IgD-negative memory B cell (primary cell): ENCODE measurements at regions not wholly inside any gene's neighbourhood (a gene's known extent, or its start where the extent isn't known, plus 50 kb on each side); places are given as distances from the start of the nearest gene placed in this dataset.

Experiments
- H3K27ac Mint-ChIP-seq, 3 donors: one replicate each; pipeline ENCODE4 v1.8.0; 2020 to 2022; ENCODE audit warnings: mild to moderate bottlenecking in 3 of 3, mixed read lengths in 3 of 3, moderate library complexity in 1 of 3
- H3K27me3 Mint-ChIP-seq: one replicate; pipeline ENCODE4 v1.8.0; 2021; ENCODE audit warnings: mixed read lengths
- H3K36me3 Mint-ChIP-seq: one replicate; pipeline ENCODE4 v1.8.0; 2020; ENCODE audit warnings: mild to moderate bottlenecking, mixed read lengths
- H3K4me1 Mint-ChIP-seq, 3 donors: one replicate each; pipeline ENCODE4 v1.8.0; 2020 to 2022; ENCODE audit warnings: mixed read lengths in 3 of 3, mild to moderate bottlenecking in 1 of 3
- H3K4me3 Mint-ChIP-seq, 4 donors: one replicate each; pipeline ENCODE4 v1.8.0; 2020 to 2022; ENCODE audit warnings: mild to moderate bottlenecking in 4 of 4, mixed read lengths in 4 of 4, moderate library complexity in 3 of 4
- H3K9me3 Mint-ChIP-seq, 3 donors: one replicate each; pipeline ENCODE4 v1.8.0; 2020 to 2021; ENCODE audit warnings: mixed read lengths in 3 of 3, mild to moderate bottlenecking in 1 of 3

- H3K27me3 Mint-ChIP-seq, result peaks cover 6% of the 10 kb centered on the region
- peaks cover 0 to 3% (median 0%) of the 10 kb centered on the region in 3 donors for H3K4me1 Mint-ChIP-seq
- H3K27ac Mint-ChIP-seq, result no peak overlapping the region
These were observed 113.5 kb upstream of the SDK1 start for GRCh38 chr7:3187444-3188040.

GRCh38 chr7:3188946-3189345 lies 112.1 kb upstream of the SDK1 start:
- peaks cover 5% of the 10 kb centered on the region for H3K36me3 Mint-ChIP-seq
- peaks cover 0 to 3% (median 0%) of the 10 kb centered on the region in 3 donors for H3K4me1 Mint-ChIP-seq
- H3K27ac Mint-ChIP-seq, result no peak overlapping the region
- no peak overlapping the region for H3K4me3 Mint-ChIP-seq
- peaks cover 4% of the 10 kb centered on the region for H3K27me3 Mint-ChIP-seq
- peaks cover 0 to 2% (median 1%) of the 10 kb centered on the region in 3 donors for H3K9me3 Mint-ChIP-seq

More at GRCh38 chr7:3187444-3188040, 113.5 kb upstream of the SDK1 start:
- H3K9me3 Mint-ChIP-seq, result peaks cover 0 to 5% (median 2%) of the 10 kb centered on the region in 3 donors
- H3K36me3 Mint-ChIP-seq, result peaks cover 7% of the 10 kb centered on the region
- H3K4me3 Mint-ChIP-seq, result no peak overlapping the region

GRCh38 chr7:3191548-3191947 lies 109.5 kb upstream of the SDK1 start:
- Mint-ChIP-seq H3K27ac (no peak overlapping the region), H3K27me3 (peaks cover 10% of the 10 kb centered on the region), H3K4me1 (peaks cover 0 to 3% (median 0%) of the 10 kb centered on the region in 3 donors)

GRCh38 chr7:3192669-3193068 lies 108.4 kb upstream of the SDK1 start:
- H3K9me3 Mint-ChIP-seq, result peaks cover 0 to 4% (median 2%) of the 10 kb centered on the region in 3 donors
- peaks cover 3% of the 10 kb centered on the region for H3K36me3 Mint-ChIP-seq
- H3K4me3 Mint-ChIP-seq, result peak overlapping the region in 1 of 4 donors; percentile 11
- peaks cover 0 to 3% (median 0%) of the 10 kb centered on the region in 3 donors for H3K4me1 Mint-ChIP-seq
- H3K27me3 Mint-ChIP-seq, result peaks cover 10% of the 10 kb centered on the region
- H3K27ac Mint-ChIP-seq, result peak overlapping the region in 1 of 3 donors; percentile 1

More at GRCh38 chr7:3191548-3191947, 109.5 kb upstream of the SDK1 start:
- H3K4me3 Mint-ChIP-seq, result no peak overlapping the region
- peaks cover 0 to 4% (median 4%) of the 10 kb centered on the region in 3 donors for H3K9me3 Mint-ChIP-seq
- H3K36me3 Mint-ChIP-seq, result peaks cover 3% of the 10 kb centered on the region

- Mint-ChIP-seq H3K36me3 (peaks cover 3% of the 10 kb centered on the region), H3K4me3 (no peak overlapping the region), H3K9me3 (peaks cover 0 to 4% (median 2%) of the 10 kb centered on the region in 3 donors), H3K27me3 (peaks cover 10% of the 10 kb centered on the region), H3K4me1 (peaks cover 0 to 4% (median 0%) of the 10 kb centered on the region in 3 donors), H3K27ac (no peak overlapping the region)
These were observed 107.5 kb upstream of the SDK1 start for GRCh38 chr7:3193379-3194120.

GRCh38 chr7:3194501-3195141 lies 106.4 kb upstream of the SDK1 start:
- H3K9me3 Mint-ChIP-seq, result peaks cover 2 to 4% (median 3%) of the 10 kb centered on the region in 3 donors
- no peak overlapping the region for H3K27ac Mint-ChIP-seq
- H3K36me3 Mint-ChIP-seq, result peaks cover 3% of the 10 kb centered on the region
- no peak overlapping the region for H3K4me3 Mint-ChIP-seq
- H3K27me3 Mint-ChIP-seq, result peaks cover 7% of the 10 kb centered on the region
- H3K4me1 Mint-ChIP-seq, result peaks cover 0 to 4% (median 0%) of the 10 kb centered on the region in 3 donors

- Mint-ChIP-seq H3K4me3 (peak overlapping the region in 1 of 4 donors; percentile 12), H3K36me3 (peaks cover 6% of the 10 kb centered on the region), H3K9me3 (peaks cover 2 to 4% (median 3%) of the 10 kb centered on the region in 3 donors), H3K27ac (no peak overlapping the region), H3K27me3 (peaks cover 7% of the 10 kb centered on the region), H3K4me1 (peaks cover 0 to 4% (median 0%) of the 10 kb centered on the region in 3 donors)
These were observed 105.9 kb upstream of the SDK1 start for GRCh38 chr7:3195160-3195559.

GRCh38 chr7:3196629-3197400 lies 104.2 kb upstream of the SDK1 start:
- Mint-ChIP-seq H3K4me1 (peaks cover 0 to 6% (median 0%) of the 10 kb centered on the region in 3 donors), H3K27ac (peak overlapping the region in 1 of 3 donors; percentile 17), H3K9me3 (peaks cover 2 to 4% (median 4%) of the 10 kb centered on the region in 3 donors), H3K27me3 (peaks cover 13% of the 10 kb centered on the region), H3K4me3 (no peak overlapping the region), H3K36me3 (peaks cover 3% of the 10 kb centered on the region)

- H3K9me3 Mint-ChIP-seq, result peaks cover 2 to 4% (median 4%) of the 10 kb centered on the region in 3 donors
- peaks cover 15% of the 10 kb centered on the region for H3K27me3 Mint-ChIP-seq
- no peak overlapping the region for H3K4me3 Mint-ChIP-seq
- H3K36me3 Mint-ChIP-seq, result peaks cover 3% of the 10 kb centered on the region
- no peak overlapping the region for H3K27ac Mint-ChIP-seq
- peaks cover 0 to 3% (median 0%) of the 10 kb centered on the region in 3 donors for H3K4me1 Mint-ChIP-seq
These were observed 103.4 kb upstream of the SDK1 start for GRCh38 chr7:3197567-3198213.

- Mint-ChIP-seq H3K4me3 (no peak overlapping the region), H3K27ac (no peak overlapping the region), H3K4me1 (peaks cover 0 to 3% (median 0%) of the 10 kb centered on the region in 3 donors), H3K9me3 (peaks cover 2 to 4% (median 4%) of the 10 kb centered on the region in 3 donors), H3K36me3 (peaks cover 3% of the 10 kb centered on the region), H3K27me3 (peaks cover 15% of the 10 kb centered on the region)
These were observed 102.7 kb upstream of the SDK1 start for GRCh38 chr7:3198316-3198715.

GRCh38 chr7:3200504-3200903 lies 100.5 kb upstream of the SDK1 start:
- H3K4me1 Mint-ChIP-seq, result peaks cover 0 to 3% (median 0%) of the 10 kb centered on the region in 3 donors
- H3K36me3 Mint-ChIP-seq, result peaks cover 3% of the 10 kb centered on the region
- H3K27me3 Mint-ChIP-seq, result peaks cover 13% of the 10 kb centered on the region
- peak overlapping the region in 1 of 3 donors; percentile 54 for H3K27ac Mint-ChIP-seq
- no peak overlapping the region for H3K4me3 Mint-ChIP-seq
- peaks cover 0 to 4% (median 0%) of the 10 kb centered on the region in 3 donors for H3K9me3 Mint-ChIP-seq

- H3K36me3 Mint-ChIP-seq, result peaks cover 3% of the 10 kb centered on the region
- H3K27me3 Mint-ChIP-seq, result peaks cover 11% of the 10 kb centered on the region
- no peak overlapping the region for H3K4me3 Mint-ChIP-seq
- peaks cover 0 to 3% (median 0%) of the 10 kb centered on the region in 3 donors for H3K4me1 Mint-ChIP-seq
- no peak overlapping the region for H3K27ac Mint-ChIP-seq
- H3K9me3 Mint-ChIP-seq, result peaks cover 0 to 4% (median 0%) of the 10 kb centered on the region in 3 donors
These were observed 99.7 kb upstream of the SDK1 start for GRCh38 chr7:3201306-3201705.

- H3K27me3 Mint-ChIP-seq, result peaks cover 11% of the 10 kb centered on the region
- H3K4me3 Mint-ChIP-seq, result peak overlapping the region in 1 of 4 donors; percentile 9
- peaks cover 0 to 4% (median 0%) of the 10 kb centered on the region in 3 donors for H3K9me3 Mint-ChIP-seq
- H3K36me3 Mint-ChIP-seq, result peaks cover 3% of the 10 kb centered on the region
- peaks cover 0 to 3% (median 0%) of the 10 kb centered on the region in 3 donors for H3K4me1 Mint-ChIP-seq
- no peak overlapping the region for H3K27ac Mint-ChIP-seq
These were observed 98.9 kb upstream of the SDK1 start for GRCh38 chr7:3201937-3202710.
